DOHH2 (cell line): ENCODE measurements at regions not wholly inside any gene's neighbourhood (a gene's known extent, or its start where the extent isn't known, plus 50 kb on each side); places are given as distances from the start of the nearest gene placed in this dataset.

Experiments
- H3F3A ChIP-seq: fragments of 200-600 bp; sonication (generic), shearing (Covaris generic); 2 replicates; pipeline ENCODE4 v1.6.0; 2016; ENCODE audit warnings: antibody characterized with exemption, mild to moderate bottlenecking; ENCODE audit not compliant: control insufficient read depth, insufficient read depth
- H3K27ac ChIP-seq: fragments of 200-600 bp; sonication (generic); 2 replicates; pipeline ENCODE4 v1.5.1; 2014; ENCODE audit warnings: low read depth, mild to moderate bottlenecking, low read length, moderate library complexity
- H3K27me3 ChIP-seq: fragments of 200-600 bp; sonication (generic); 2 replicates; pipeline ENCODE4 v1.6.1; 2014; ENCODE audit warnings: mild to moderate bottlenecking, low read length, mixed read lengths; ENCODE audit not compliant: control insufficient read depth
- H3K36me3 ChIP-seq: fragments of 200-600 bp; sonication (generic); 2 replicates; pipeline ENCODE4 v1.6.1; 2014; ENCODE audit warnings: mild to moderate bottlenecking, low read length, moderate library complexity, mixed read lengths; ENCODE audit not compliant: control insufficient read depth
- H3K4me1 ChIP-seq: fragments of 200-600 bp; sonication (generic); 2 replicates; pipeline ENCODE4 v1.6.1; 2014; ENCODE audit warnings: mild to moderate bottlenecking, low read length, mixed read lengths; ENCODE audit not compliant: control insufficient read depth
- H3K4me2 ChIP-seq: fragments of 200-600 bp; sonication (generic); 2 replicates; pipeline ENCODE4 v1.6.0; 2014; ENCODE audit warnings: mild to moderate bottlenecking, low read length, moderate library complexity
- H3K4me3 ChIP-seq: fragments of 200-600 bp; sonication (generic); 2 replicates; pipeline ENCODE4 v1.5.1; 2014; ENCODE audit warnings: mild to moderate bottlenecking, low read length, mixed read lengths
- H3K79me2 ChIP-seq: fragments of 200-600 bp; sonication (generic); 2 replicates; pipeline ENCODE4 v1.6.1; 2014; ENCODE audit warnings: mild to moderate bottlenecking, low read length, mixed read lengths; ENCODE audit not compliant: control insufficient read depth
- H3K9me2 ChIP-seq: fragments of 200-600 bp; sonication (generic); replicated peaks from 2 replicates; pipeline ENCODE4 v1.6.1; 2014; ENCODE audit warnings: mild to moderate bottlenecking, low read length, mixed read lengths; ENCODE audit not compliant: control insufficient read depth
- H3K9me3 ChIP-seq: fragments of 200-600 bp; sonication (generic); 2 replicates; pipeline ENCODE4 v1.6.1; 2014; ENCODE audit warnings: antibody characterized with exemption, low read length, mixed read lengths; ENCODE audit not compliant: control insufficient read depth, insufficient read depth
- H4K20me1 ChIP-seq: fragments of 200-600 bp; sonication (generic); 2 replicates; pipeline ENCODE4 v1.6.0; 2014; ENCODE audit warnings: low read depth, mild to moderate bottlenecking, antibody characterized with exemption, low read length, moderate library complexity; ENCODE audit not compliant: control insufficient read depth, insufficient read depth
- CTCF ChIP-seq: fragments of 200-600 bp; sonication (generic); IDR thresholded peaks from one replicate; pipeline ENCODE4 v1.5.1; 2014; ENCODE audit warnings: antibody characterized with exemption, mild to moderate bottlenecking, low read depth, low read length; ENCODE audit not compliant: poor library complexity, severe bottlenecking
- EZH2phosphoT487 ChIP-seq: fragments of 200-600 bp; sonication (generic); IDR thresholded peaks from 2 replicates; pipeline ENCODE4 v1.6.1; 2017; ENCODE audit warnings: borderline replicate concordance, mild to moderate bottlenecking, antibody characterized with exemption, low read length, moderate library complexity, mixed read lengths

DNA sequence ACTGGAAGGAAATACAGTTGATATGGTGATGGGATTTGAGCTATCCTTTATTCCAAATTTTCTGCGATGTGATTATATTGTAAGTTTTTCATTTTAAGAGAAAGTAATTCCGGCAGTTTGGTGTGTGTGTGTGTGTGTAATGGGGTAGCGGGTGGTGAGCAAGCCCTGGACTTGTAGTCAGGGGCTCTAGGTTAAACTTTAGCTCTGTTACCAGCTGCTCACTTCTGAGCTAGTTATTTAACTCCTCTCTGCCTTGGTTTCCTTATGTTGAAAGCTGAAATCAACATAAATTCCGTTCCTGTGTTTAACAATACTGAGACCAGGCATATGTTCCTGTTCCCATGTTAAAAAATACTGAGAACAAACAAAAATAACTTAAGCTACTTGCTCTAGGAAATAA is 174.1 kb upstream of the CASK start:
- Histone ChIP-seq H3F3A (no peaks in the 10 kb centered on the region), H4K20me1 (no peaks in the 10 kb centered on the region), H3K4me2 (no peak overlapping the region), H3K27me3 (no peaks in the 10 kb centered on the region), H3K27ac (no peak overlapping the region), H3K79me2 (no peaks in the 10 kb centered on the region), H3K4me1 (peaks cover 4% of the 10 kb centered on the region), H3K4me3 (no peak overlapping the region), H3K9me2 (no peaks in the 10 kb centered on the region), H3K36me3 (no peaks in the 10 kb centered on the region), H3K9me3 (no peaks in the 10 kb centered on the region)
- TF ChIP-seq CTCF, result no peak
- no peak for TF ChIP-seq EZH2phosphoT487

- Histone ChIP-seq H3K27ac (no peak overlapping the region), H3K4me1 (peaks cover 4% of the 10 kb centered on the region), H4K20me1 (no peaks in the 10 kb centered on the region), H3K9me3 (no peaks in the 10 kb centered on the region), H3K4me2 (no peak overlapping the region), H3K36me3 (no peaks in the 10 kb centered on the region), H3K4me3 (no peak overlapping the region), H3K79me2 (no peaks in the 10 kb centered on the region), H3F3A (no peaks in the 10 kb centered on the region), H3K27me3 (no peaks in the 10 kb centered on the region), H3K9me2 (no peaks in the 10 kb centered on the region)
- no peak for TF ChIP-seq EZH2phosphoT487
- TF ChIP-seq CTCF, result no peak
Observed at GRCh38 chrX:42096265-42096920, 173.0 kb upstream of the CASK start.

DNA sequence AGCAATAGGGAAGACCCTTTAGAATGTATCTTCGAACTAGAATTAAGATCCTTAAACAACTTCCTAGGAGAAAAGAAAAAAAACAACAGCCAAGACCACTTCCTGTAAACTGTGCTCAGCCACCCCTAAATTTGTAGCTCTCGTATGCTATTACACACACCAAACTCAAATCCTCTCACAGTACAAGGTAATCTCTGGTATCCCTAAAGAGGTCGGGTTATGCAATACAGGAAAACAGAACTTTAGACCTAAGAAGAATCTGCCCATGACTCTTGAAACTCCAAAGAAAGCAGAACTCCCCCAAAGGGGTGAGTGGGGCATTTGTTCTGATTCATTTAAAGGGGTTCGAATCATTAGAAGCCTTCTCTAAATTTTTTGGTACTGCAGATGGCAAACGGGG is 170.9 kb upstream of the CASK start:
- no peak overlapping the region for H3K4me3 ChIP-seq
- no peaks in the 10 kb centered on the region for H3K9me2 ChIP-seq
- H3F3A ChIP-seq, result no peaks in the 10 kb centered on the region
- H3K27me3 ChIP-seq, result no peaks in the 10 kb centered on the region
- TF ChIP-seq EZH2phosphoT487, result no peak
- TF ChIP-seq CTCF, result no peak
- H3K27ac ChIP-seq, result no peak overlapping the region
- no peaks in the 10 kb centered on the region for H3K9me3 ChIP-seq
- no peaks in the 10 kb centered on the region for H3K36me3 ChIP-seq
- no peaks in the 10 kb centered on the region for H4K20me1 ChIP-seq
- peak overlapping the region; percentile 26; the same call in 1 of the 2 replicates for H3K4me2 ChIP-seq
- H3K79me2 ChIP-seq, result no peaks in the 10 kb centered on the region
- H3K4me1 ChIP-seq, result peaks cover 4% of the 10 kb centered on the region
